AG10803 (cell line): ENCODE measurements at regions not wholly inside any gene's neighbourhood (a gene's known extent, or its start where the extent isn't known, plus 50 kb on each side); places are given as distances from the start of the nearest gene placed in this dataset.

Experiments
- DNase-seq: peaks from one replicate; pipeline ENCODE4 v3.0.0; 2010; ENCODE audit warnings: low read depth
- H3K4me3 ChIP-seq: 2 replicates; pipeline ENCODE4 v1.5.1; 2011; ENCODE audit warnings: mild to moderate bottlenecking, low read length, control low read depth
- TF ChIP-seq, protein P1 (sequence below): conservative IDR thresholded peaks from 2 replicates; pipeline ENCODE4 v1.5.1; 2011; ENCODE audit warnings: mild to moderate bottlenecking, low read length, control low read depth, inconsistent platforms

GRCh38 chr11:122363296-122363695, 247.3 kb upstream of the BLID start:
- no peak for DNase-seq

DNA sequence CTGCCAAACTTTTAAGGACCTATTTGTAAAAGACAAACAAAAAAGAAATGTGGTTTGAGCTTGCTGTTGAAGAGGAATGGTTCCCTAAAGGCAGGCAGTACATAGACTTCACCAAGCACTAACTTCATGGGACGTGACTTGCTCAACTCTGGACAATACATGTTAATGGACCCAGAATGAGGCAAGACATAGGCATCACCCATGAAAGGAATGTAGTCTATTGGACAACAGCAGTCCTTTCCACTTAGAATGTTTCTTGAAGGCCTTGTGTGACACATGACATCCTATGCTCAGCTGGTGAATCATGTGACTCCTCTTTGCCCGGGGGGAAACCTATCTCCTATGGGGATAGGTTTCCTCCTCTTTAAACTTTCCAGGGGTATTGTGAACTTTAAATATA, 246.4 kb upstream of the BLID start:
- TF ChIP-seq, protein P1, sequence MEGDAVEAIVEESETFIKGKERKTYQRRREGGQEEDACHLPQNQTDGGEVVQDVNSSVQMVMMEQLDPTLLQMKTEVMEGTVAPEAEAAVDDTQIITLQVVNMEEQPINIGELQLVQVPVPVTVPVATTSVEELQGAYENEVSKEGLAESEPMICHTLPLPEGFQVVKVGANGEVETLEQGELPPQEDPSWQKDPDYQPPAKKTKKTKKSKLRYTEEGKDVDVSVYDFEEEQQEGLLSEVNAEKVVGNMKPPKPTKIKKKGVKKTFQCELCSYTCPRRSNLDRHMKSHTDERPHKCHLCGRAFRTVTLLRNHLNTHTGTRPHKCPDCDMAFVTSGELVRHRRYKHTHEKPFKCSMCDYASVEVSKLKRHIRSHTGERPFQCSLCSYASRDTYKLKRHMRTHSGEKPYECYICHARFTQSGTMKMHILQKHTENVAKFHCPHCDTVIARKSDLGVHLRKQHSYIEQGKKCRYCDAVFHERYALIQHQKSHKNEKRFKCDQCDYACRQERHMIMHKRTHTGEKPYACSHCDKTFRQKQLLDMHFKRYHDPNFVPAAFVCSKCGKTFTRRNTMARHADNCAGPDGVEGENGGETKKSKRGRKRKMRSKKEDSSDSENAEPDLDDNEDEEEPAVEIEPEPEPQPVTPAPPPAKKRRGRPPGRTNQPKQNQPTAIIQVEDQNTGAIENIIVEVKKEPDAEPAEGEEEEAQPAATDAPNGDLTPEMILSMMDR = no peak
- no peak overlapping the region for H3K4me3 ChIP-seq
- DNase-seq = peak; percentile 25

More at GRCh38 chr11:122363296-122363695, 247.3 kb upstream of the BLID start:
- TF ChIP-seq, protein P1 = no peak
- no peak overlapping the region for H3K4me3 ChIP-seq

DNA sequence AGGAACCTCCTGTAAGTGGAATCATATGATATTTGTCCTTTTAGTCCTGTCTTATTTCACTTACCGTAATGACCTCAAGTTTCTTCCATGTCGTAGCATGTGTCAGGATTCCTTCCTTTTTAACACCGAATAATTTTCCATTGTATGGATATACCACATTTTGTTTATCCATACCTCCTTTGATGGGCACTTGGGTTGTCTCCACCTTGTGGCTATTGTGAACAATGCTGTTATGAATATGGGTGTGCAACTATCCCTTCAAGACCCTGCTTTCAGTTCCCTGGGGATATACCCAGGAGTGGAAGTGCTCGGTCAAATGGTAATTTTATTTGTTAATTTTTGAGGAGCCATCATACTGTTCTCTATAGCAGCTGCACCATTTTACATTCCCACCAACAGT, 244.9 kb upstream of the BLID start:
- TF ChIP-seq, protein P1 = no peak
- no peak for DNase-seq
- no peak overlapping the region for H3K4me3 ChIP-seq

DNA sequence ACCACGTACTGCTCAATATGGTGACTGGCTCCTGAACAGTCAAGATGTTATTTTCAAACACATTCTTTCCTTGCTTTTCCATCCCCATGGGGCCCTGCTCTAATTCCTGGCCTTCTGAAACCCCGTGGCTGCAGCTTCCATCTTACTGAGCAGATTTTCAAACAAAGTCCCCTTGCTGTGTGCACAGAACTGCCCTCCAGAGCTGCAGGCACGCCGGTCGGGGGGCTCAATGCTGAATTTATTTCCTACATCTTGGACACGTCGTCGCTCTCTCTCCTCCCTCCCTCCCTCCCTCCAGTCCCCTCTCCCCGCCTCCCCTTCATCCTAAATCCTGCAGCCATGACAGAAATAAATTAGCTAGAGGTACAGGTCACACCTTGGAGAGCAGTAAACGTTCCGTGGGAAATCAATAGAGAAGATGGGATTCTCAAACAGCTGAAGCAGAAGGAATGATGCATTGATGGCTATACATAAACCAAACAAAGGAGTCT, 243.1 kb upstream of the BLID start:
- no peak for DNase-seq

DNA sequence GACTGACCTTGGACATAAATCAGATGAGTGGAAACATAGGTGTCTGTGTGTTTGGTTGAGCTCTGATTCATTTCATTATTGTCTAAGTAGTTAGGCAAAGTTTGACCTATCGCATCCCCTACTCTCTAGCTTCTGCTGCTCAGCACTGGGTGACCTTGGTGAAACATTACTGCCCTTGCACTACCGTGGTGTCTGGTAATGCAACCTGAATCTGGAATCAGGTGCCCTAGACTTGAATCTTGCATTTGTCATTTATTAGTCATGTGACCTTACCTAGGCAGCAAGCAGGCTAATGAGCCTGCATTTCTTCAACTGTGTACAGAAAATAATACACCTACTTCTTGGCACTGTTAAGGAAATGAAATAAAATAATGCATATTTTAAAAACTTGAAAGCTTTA, 242.3 kb upstream of the BLID start:
- DNase-seq = no peak
- TF ChIP-seq, protein P1 = no peak

More for the DNA sequence above, 243.1 kb upstream of the BLID start:
- H3K4me3 ChIP-seq = no peak overlapping the region
- TF ChIP-seq, protein P1 = no peak

GRCh38 chr11:122355968-122356367, 240.0 kb upstream of the BLID start:
- TF ChIP-seq, protein P1 = no peak
- no peak overlapping the region for H3K4me3 ChIP-seq
- DNase-seq = no peak

More for the DNA sequence above, 242.3 kb upstream of the BLID start:
- H3K4me3 ChIP-seq = no peak overlapping the region

- DNase-seq = peak; percentile 56
- no peak overlapping the region for H3K4me3 ChIP-seq
- TF ChIP-seq, protein P1 = no peak
These were observed 238.1 kb upstream of the BLID start for GRCh38 chr11:122354025-122354697.
